HG03442 (cell line): ENCODE measurements at regions not wholly inside any gene's neighbourhood (a gene's known extent, or its start where the extent isn't known, plus 50 kb on each side); places are given as distances from the start of the nearest gene placed in this dataset.

Source experiments
- ATAC-seq: cut with Tn5 transposase; IDR thresholded peaks from one replicate; pipeline ENCODE4 v1.9.1; 2021; ENCODE audit warnings: mild to moderate bottlenecking, moderate library complexity; ENCODE audit not compliant: unreplicated experiment

DNA sequence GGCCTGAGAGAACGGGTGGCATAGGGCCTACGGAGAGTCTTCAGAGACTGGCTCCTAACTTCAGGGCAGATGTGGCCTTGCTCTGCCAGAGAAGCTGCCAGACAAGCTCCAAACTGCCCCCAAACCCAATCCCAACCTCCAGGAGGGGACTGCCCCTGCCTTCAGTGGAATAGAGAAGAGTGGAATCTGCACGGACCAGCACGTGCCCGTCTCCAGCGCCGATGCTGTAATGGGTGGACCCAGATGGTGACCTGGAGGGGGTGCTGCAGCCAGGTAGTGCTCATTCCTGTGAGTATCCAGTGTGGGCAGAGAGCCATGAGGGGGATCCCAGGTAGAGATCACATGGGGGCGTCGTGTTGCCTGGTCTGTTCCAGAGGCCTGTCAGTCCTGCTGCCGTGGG lies 73.2 kb upstream of the NKX1-1 start:
- no peak for ATAC-seq

DNA sequence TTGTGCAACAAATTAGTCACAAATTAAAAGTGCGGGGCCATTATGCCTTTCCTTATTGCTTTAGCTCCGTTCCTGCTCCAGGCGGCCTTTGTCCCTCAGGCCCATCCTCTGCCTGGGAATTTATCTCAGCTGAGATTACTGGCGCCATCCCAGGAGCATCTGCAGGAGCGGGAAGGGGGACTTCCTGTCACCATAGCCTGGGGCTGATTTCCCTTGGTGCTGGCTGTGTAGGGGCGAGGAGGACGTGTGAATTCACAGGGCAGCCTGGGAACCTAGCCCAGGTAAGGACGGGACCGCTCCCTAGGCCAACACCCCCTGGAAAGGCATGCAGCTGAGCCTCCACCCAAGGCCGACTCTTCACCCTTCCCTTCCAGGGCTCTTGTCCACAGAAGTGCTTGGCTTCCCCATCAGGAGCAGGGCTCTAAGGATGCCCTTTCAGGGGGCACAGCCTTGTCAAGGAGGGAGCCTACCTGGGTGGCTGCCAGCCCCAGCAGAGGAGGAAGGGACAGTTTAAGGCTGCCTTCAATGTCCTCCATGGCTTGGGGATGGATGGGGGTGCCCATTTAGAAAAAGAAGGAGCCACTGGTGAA lies 72.6 kb upstream of the NKX1-1 start:
- no peak for ATAC-seq

DNA sequence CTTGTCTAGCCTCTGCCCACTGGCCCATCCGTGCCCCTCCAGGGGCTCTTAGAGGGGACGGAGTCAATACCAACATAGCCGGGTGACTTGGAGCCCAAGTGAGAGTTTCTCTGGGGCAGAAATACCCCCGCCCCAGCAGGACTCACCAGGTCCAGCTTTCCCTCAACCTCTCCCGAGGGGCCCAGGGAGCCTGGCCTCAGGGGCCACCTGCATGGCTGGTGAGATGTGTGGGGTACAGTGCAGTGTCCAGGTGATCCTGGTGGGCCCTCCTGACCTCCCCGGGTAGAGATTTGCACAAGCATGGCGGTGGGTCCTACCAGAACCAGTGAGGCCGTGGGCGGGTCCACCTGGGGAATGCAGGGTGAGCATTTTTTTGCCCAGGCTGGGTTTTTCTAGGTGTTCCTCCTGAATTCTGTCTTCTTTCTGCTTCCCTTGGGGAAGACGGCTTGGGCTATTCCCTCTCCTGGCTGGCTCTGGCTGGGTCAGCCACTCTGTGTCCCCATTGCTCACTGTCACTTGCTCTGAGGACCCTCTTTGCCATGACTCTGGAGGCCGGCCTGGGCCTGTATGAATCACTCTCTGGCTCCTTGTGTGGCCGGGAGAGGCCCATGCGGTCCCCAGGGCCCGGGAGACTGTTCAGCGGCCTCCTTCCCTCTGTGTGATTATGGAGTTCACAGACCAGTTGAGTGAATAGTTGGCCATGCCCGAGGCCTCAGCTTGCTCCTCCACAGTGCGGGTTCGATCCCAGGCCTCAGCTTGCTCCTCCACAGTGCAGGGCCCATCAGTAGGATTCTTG lies 71.0 kb upstream of the NKX1-1 start:
- no peak for ATAC-seq

DNA sequence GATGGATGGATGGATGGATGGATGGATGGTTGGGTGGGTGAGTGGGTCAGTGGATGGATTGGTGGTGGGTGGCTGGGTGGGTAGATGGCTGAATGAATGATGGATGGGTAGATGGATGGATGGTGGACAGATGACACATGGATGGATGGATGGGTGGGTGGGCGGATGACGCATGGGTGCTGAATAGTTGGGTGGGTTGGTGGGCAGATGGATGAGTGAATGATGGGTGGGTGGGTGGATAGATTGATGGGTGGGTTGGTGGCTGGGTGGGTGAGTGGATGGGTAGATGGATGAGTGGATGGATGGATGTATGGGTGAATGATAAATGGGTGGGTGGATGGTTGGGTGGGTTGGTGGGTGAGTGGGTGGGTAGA lies 69.9 kb upstream of the NKX1-1 start:
- ATAC-seq = no peak

DNA sequence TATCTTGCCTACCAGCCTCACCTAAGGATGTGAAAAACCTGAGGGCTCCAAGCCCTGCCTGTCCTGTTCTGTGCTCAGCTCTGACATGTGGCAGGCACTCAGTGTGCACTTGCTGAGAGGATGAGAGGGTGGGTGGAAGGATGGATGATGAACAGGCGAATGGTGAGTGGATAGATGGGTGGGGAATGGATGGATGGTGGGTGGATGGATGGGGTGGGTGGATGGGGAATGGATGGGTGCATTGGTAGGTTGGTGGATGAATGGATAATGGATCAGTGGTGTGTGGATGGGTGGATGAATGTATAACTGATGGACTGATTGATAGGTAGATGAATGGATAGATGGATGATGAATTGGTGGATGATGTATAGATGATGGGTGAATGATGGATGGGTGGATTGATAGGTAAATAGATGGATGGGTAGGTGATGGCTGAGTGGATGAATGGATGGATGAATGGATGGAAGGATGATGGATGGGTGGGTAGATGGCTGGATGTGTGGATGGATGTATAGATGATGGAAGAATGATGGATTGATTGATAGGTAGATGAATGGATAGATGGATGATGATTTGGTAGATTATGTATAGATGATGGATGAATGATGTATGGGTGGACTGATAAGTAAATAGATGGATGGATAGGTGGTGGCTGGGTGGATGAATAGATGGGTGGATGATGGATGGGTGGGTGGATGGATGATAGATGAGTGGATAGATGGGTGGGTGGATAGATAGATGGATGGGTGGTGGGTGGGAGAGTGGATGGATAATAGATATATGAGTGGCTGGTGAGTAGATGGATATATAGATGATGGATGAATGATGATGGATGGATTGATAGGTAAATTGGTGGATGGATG lies 69.3 kb upstream of the NKX1-1 start:
- ATAC-seq = no peak

DNA sequence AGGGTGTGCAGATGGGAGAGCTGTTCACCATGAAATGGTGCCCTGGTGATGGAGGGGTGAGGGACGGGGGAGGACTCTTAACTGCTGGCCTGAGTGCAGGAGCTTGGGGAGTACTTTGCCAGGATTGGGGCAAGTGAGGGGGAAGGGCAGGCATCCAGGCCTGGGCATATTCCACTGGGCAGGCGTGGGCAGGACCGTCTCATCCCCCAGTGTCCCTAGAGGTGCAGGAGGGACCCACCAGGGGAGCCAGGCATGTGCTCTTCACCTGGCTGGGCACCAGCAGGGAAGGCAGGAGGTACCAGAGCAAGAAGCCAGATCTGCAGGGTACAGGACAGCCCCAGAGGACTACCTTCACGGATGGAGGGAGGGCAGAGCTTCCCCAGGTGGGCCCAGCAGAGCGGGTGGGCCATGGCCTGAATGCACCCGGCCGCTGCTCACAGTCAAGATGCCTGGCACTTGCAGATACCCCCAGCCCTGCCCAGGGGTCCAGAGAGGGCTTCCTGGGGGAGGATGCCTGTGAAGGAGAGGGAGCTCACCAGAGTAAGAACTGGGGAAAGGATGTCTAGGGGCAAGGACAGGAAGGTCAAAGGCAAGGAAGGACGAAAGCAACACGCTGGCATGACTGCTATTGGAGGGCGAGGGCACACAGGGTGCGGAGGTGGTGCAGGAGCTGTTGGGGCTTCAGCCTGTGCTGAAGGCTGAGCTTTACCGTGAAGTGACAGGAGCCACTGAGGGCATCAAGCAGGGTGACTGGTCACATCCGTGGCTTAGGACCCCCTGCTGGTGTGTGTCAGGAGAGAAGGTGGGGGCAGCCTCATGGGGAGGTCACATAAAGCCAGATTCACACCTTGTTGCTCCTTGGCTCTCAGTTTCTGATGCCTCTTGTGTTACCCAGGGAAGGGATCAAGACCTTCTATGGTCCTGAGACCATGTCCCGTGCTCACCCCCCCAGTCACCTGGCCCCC lies 68.2 kb upstream of the NKX1-1 start:
- ATAC-seq = no peak

DNA sequence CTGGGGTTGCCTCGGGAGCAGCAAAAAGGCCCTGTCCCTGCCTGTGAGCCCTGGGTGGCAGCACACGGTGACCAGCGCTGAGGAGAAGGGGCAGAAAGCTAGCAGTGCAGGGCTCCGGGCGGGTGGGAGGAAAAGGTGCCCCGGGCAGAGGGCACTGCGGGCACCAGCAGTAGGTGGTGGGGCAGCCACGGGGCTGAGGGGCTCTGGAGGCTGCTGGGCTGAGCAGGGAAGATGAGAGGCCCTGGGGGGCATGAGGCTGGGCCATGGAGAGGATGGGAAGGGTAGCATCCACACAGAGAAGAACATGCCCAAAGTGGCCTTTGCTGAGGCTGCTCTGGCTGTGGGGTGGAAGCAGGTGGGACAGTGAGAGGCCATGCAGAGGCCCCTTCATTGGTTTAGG lies 67.5 kb upstream of the NKX1-1 start:
- ATAC-seq = no peak

DNA sequence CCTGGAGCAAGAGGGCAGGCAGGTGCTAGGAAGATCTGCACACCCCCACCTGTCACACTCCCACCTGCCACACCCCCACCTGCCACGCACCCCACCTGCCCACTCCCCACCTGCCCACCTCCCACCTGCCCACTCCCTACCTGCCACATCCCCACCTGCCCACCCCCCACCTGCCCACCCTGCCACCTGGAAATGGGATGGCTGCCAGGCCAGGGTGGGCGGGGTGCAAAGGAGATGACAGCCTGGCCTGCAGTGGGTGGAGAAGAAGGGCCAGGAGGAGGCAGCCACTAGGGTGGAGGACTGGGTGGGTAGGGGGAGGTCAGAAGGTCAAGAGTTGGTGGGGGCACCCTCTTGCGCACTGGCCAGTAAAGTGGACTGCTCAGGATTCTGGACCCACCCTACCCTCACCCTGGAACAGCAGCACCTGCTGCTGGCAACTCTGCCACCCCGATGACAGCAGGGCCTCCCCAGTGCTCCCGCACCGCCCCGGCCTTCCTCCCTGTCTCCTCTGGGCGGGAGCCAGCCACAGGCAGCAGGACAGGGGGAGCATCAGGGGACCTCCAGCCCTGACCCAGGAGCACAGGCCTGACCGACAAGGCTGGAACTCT lies 66.8 kb upstream of the NKX1-1 start:
- no peak for ATAC-seq

DNA sequence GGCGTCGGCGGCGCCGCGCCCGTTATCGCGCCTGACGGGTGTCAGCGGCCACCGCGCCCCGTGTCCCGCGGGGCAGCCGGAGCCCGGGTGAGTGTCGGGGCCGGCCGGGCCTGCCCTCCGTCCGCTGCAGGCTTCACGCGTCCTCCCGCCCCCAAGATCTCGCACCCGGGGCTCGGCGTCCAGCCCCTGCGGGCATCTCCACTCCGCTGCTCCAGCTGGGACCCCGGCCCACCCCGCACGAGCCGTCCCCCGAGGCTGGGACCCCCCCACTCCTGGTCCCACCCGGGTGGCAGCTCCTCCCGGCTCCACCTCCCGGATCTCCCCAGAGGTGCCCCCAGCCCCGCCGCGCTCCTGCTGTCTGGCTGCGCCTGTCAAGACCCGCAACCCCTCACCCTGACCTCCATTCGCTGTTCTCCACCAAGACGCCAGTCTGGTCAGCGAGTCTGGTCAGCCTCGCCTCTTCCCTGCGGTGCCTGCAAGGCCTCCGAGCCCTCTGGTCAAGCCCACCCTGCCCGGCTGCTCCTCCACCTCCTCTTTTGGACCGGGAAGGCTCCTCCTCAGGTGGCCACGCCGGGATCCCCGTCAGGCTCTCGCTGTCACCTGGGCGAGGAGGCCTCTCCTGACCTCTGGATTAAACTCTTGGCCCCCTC lies 66.0 kb upstream of the NKX1-1 start:
- no peak for ATAC-seq

DNA sequence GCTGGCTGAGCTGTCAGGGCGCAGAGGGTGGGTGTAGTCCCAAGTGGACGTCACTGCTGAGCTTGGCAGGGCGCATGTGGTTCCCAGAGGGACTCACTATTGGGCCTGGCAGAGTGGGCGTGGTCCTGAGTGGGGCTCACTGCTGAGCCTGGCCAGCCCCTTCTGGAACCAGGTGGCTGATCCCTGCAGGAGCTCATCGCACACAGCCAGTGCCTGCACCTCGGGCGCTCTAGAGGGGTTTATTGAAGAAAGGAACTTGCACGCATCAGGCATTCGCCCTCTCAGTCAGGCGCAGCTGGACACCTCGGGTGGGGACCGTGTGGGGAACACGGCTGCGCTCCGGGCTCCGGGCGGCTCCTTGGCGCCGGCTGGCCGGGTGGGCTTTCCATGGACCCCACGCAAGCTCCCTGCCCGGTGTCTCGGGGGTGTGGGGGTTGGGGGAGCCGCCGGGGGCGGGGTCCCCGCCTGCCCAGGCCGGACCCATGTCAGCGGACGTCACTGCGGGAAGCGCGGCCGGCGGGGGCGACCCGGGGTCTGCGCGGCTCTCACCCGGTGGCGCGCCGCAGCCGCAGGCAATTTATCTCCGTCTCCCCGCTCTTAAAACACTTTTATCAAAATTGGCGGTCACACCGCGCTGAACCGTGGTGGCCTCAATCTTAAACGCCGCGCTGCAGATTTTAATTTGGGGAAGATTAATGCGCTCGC lies 65.4 kb upstream of the NKX1-1 start:
- ATAC-seq = no peak

DNA sequence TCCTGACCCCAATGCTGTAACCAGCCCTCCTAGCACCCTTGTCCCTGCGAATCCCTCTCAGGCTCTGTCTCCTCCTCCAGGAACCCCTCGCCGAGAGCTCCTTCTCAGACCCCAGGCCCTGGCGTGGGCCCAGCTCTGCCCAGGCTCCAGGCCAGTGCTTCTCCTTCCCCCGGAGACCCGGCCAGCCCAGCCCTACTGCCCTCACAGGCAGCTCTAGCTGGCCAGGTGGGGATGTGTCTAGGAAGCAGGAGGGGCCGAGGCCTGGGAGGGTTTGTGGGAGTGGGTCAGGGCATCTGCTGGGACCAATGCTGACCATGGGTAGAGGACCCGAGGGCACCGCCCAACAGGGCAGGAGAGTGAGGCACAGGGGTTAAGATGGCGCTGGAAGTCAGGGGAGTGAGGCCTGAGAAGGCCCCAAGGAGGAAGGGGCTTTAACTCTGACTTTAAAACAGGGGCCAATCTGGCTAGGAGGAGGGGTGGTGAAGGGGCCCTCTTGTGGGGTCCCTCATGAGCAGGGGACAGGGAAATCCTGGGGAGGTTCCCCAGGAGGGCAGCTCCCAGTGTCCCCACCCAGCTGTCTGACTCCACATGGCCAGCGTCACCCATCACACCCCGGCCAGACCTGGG lies 64.7 kb upstream of the NKX1-1 start:
- no peak for ATAC-seq

DNA sequence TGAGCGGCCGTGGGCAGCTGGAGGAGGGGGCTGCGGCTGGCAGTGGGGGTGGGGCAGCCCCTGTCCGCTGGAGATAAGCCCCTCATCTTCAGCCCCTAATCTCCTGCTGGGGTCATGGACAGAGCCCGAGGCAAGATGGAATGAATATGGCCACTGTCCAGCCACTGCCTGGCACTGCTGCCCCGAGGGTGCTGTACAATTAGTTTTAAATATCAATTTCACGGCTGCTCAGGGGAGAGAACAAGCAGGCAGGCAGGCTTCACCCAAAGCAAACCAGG lies 64.1 kb upstream of the NKX1-1 start:
- no peak for ATAC-seq

DNA sequence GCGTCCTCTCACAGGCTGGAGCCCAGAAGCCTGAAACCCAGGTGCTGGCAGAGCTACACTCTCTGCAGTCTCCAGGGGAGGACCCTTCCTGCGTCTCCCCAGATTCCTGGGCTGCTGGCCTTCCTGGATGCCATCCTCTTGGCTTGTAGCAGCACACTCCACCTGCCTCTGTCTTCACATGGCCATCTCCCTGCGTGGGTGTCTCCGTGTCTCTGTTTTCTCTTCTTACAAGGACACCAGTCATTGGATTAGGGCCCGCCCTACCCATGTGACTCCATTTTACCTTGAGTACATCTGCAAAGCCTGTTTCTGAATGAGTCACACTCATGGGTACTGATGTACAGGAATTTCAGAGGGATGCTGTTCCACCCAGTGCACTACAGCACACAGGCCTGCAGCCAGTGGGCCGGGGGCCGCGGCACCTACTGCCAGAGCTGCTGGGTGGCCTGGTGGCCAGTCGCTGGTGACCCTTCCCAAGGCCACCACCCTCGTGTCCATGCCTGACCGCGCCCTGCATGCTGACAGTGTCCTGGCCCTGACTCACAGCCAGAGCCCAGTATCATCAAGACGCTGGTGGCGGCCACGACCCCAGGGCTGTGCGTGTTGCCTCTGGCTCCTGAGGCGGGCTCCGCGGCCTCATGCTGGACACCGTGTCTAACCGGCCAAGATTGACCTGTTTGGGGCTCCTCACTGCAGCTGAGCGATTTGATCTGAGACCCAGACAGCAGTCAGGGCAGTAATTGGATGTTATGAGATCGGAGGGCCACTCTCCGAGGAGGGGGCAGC lies 63.6 kb upstream of the NKX1-1 start:
- ATAC-seq = no peak

DNA sequence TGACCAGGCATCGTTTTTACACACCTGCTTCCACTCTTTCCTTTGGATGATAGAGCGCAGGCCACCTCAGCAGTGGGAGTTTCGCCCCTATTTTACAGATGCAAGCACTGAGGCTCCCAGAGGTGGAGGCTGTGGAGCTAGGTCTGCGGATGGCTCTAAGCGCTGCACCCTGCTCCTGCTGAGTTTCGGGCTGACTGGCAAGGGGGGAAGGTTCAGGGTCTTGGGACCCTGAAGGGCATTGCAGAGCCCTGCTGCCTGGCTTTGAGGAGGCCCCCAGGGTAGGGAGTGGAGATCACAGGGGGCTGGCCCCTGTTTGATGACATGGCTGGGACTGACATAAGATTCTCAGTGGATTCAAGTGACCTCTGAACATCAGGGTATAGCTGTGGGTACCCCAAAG lies 62.8 kb upstream of the NKX1-1 start:
- no peak for ATAC-seq

DNA sequence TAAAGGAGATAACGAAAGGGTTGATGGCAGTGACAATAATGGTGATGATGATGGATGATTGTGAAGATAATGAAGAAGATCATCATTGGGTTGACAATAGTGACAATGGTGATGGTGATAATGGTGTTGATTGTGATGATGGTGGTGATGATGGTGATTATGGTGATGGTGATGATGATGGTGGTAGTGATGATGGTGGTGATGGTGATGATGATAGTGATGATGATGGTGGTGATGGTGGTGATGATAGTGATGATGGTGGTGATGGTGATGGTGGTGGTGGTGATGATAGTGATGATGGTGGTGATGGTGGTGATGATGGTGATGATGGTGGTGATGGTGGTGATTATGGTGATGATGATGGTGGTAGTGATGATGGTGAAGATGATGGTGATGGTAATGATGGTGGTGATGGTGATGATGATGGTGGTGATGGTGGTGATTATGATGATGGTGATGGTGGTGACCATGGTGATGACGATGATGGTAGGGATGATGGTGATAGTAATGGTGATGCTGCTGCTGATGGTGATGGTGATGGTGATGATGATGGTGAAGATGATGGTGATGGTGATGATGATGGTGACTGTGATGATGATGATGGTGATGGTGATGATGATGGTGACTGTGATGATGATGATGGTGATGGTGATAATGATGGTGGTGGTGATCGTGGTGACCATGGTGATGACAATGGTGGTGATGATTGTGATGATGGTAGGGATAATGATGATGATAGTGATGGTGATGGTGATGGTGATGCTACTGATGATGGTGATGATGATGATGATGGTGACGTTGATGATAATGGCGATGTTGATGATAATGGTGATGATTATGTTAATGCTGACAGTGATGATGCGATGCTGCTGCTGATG lies 61.6 kb upstream of the NKX1-1 start:
- no peak for ATAC-seq

DNA sequence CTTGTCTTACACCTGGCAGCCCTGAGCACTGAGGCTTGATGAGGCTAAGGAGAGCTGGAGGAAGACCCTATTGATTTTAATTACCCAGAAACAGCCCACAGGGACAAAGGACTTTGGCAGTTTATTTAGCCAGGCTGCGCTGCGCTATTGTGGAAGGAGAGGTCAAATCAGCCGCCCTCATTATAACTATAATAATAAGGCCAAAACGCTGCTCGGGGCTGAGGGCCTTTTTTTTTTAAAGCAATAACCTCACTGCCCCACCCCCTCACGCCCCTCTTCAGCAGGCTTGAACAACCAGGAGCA lies 60.6 kb upstream of the NKX1-1 start:
- no peak for ATAC-seq

DNA sequence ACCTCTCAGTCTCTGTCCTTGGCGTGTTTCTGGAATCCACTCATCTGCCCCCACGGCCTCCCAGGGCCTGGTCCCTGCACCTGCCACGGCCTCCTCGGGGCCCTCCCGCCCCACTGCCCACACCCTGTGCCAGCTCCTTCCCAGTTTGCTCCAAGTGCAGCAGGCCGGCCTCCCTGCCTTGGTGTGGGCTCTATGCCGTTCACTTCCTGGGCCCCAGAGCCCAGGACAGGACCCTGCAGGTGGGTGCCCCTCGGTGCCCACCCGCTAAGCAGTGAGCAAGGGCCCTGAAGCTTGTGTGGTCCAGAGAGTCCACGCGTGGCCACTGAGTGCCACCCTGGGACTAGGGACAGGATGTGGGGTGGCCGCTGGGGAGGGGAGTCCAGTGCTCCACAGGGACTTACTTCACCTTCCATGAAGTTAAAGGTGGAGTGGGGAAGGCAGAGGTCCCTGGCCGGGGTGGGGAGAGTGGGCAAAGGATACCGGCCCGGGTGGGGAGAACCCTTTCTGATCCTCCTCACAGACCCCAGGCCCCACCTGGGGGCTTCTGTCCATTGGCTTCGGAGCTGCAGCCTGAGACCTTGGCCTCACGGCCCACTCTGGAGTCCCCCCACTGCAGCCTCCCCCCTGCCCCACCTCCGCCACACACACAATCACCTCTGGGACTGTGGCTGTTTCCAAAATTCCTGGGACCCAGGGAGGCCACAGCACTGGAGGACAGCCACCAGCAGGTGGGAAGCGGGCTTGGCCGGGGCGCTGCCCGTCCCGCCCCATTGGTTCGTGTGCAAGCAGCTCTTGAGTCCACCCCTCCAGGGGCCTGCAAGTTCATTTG lies 60.0 kb upstream of the NKX1-1 start:
- no peak for ATAC-seq
